Right atrium auricular region (tissue), 2 donors: ENCODE measurements at regions not wholly inside any gene's neighbourhood (a gene's known extent, or its start where the extent isn't known, plus 50 kb on each side); places are given as distances from the start of the nearest gene placed in this dataset.

Experiments used
- DNase-seq: peaks from one replicate; pipeline ENCODE4 v3.0.0-alpha.2; 2019; ENCODE audit warnings: low spot score
- H3K27ac ChIP-seq, 2 donors: fragments of 200-600 bp; sonication (generic); 1 replicate in 1 of 2; 2 replicates in 1 of 2; pipeline ENCODE4 v1.5.1; 2016 to 2019
- H3K27me3 ChIP-seq, 2 donors: fragments of 200-600 bp; sonication (generic); one replicate each; pipeline versions ENCODE4 v1.5.1 to v1.6.0; 2017 to 2019
- H3K36me3 ChIP-seq: fragments of 200-600 bp; sonication (generic); one replicate; pipeline ENCODE4 v1.5.1; 2016
- H3K4me1 ChIP-seq, 2 donors: fragments of 200-600 bp; sonication (generic); one replicate each; pipeline versions ENCODE4 v1.5.1 to v1.6.0; 2017 to 2019
- H3K4me3 ChIP-seq, 2 donors: fragments of 200-600 bp; sonication (generic); 1 replicate in 1 of 2; 2 replicates in 1 of 2; pipeline ENCODE4 v1.5.1; 2017 to 2019; ENCODE audit warnings: mild to moderate bottlenecking in 1 of 2, moderate library complexity in 1 of 2
- H3K9me3 ChIP-seq, 2 donors: fragments of 200-600 bp; sonication (generic); one replicate each; pipeline ENCODE4 v1.5.1; 2019
- CTCF ChIP-seq, 2 donors: fragments of 200-600 bp; sonication (generic); IDR thresholded peaks; one replicate each; pipeline ENCODE4 v1.5.1; 2019; ENCODE audit warnings: antibody characterized with exemption in 2 of 2

- no peak for DNase-seq
- Histone ChIP-seq H3K27me3 (no peaks in the 10 kb centered on the region), H3K4me3 (no peak overlapping the region), H3K9me3 (no peaks in the 10 kb centered on the region), H3K4me1 (no peaks in the 10 kb centered on the region), H3K27ac (no peak overlapping the region), H3K36me3 (no peaks in the 10 kb centered on the region)
- TF ChIP-seq CTCF (IDR thresholded peaks at IDR 0.05), result no peak
Observed at GRCh38 chr19:31706691-31707620, 357.7 kb upstream of the TSHZ3 start.

GRCh38 chr19:31708520-31708919 is 359.3 kb upstream of the TSHZ3 start:
- Histone ChIP-seq H3K27me3 (no peaks in the 10 kb centered on the region), H3K4me1 (no peaks in the 10 kb centered on the region), H3K36me3 (no peaks in the 10 kb centered on the region), H3K27ac (no peak overlapping the region), H3K4me3 (no peak overlapping the region), H3K9me3 (peaks cover 0 to 2% of the 10 kb centered on the region in 2 donors)
- no peak for TF ChIP-seq CTCF (IDR thresholded peaks at IDR 0.05)
- no peak for DNase-seq

- no peaks in the 10 kb centered on the region for H3K36me3 ChIP-seq
- no peaks in the 10 kb centered on the region for H3K27me3 ChIP-seq
- TF ChIP-seq CTCF (IDR thresholded peaks at IDR 0.05), result no peak
- peaks cover 0 to 4% of the 10 kb centered on the region in 2 donors for H3K9me3 ChIP-seq
- no peaks in the 10 kb centered on the region for H3K4me1 ChIP-seq
- H3K27ac ChIP-seq, result no peak overlapping the region
- H3K4me3 ChIP-seq, result no peak overlapping the region
- DNase-seq, result no peak
Observed at GRCh38 chr19:31709476-31709875, 360.2 kb upstream of the TSHZ3 start.

- Histone ChIP-seq H3K4me1 (no peaks in the 10 kb centered on the region), H3K27ac (no peak overlapping the region), H3K36me3 (no peaks in the 10 kb centered on the region), H3K9me3 (peaks cover 0 to 4% of the 10 kb centered on the region in 2 donors), H3K4me3 (no peak overlapping the region), H3K27me3 (no peaks in the 10 kb centered on the region)
- no peak for DNase-seq
- TF ChIP-seq CTCF (IDR thresholded peaks at IDR 0.05), result no peak
Observed at GRCh38 chr19:31715249-31715945, 366.2 kb upstream of the TSHZ3 start.

- H3K36me3 ChIP-seq, result no peaks in the 10 kb centered on the region
- H3K4me3 ChIP-seq, result no peak overlapping the region
- no peaks in the 10 kb centered on the region for H3K27me3 ChIP-seq
- H3K4me1 ChIP-seq, result no peaks in the 10 kb centered on the region
- DNase-seq, result no peak
- TF ChIP-seq CTCF (IDR thresholded peaks at IDR 0.05), result no peak
- H3K27ac ChIP-seq, result no peak overlapping the region
- H3K9me3 ChIP-seq, result peaks cover 0 to 4% of the 10 kb centered on the region in 2 donors
Observed at GRCh38 chr19:31716826-31717225, 367.6 kb upstream of the TSHZ3 start.
